ENCODE measurements at regions not wholly inside any gene's neighbourhood (a gene's known extent, or its start where the extent isn't known, plus 50 kb on each side); places are given as distances from the start of the nearest gene placed in this dataset.

DNA sequence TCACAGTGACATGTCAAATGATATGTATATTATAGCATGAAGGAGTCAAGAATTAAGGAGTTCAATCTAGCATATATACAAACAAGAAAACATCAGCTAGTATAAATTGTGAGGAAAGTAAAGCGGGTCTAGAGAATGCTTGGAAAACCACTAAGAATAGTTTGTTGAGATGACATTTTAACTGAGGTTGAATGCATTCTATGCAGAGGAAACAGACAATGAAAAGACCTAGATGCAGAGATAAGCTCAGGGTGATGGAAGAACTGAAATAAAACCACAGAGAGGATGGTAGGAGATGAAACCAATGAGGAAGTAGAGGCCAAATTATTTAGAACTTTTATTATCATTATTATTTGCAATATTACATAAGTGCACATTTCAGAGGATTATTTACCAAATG, 803.6 kb upstream of the FANCL start:
- DNase-seq (ENCODE audit: low read depth) = no peak

GRCh38 chr2:59041139-59041538, 800.0 kb upstream of the FANCL start:
- TF ChIP-seq, protein P1, sequence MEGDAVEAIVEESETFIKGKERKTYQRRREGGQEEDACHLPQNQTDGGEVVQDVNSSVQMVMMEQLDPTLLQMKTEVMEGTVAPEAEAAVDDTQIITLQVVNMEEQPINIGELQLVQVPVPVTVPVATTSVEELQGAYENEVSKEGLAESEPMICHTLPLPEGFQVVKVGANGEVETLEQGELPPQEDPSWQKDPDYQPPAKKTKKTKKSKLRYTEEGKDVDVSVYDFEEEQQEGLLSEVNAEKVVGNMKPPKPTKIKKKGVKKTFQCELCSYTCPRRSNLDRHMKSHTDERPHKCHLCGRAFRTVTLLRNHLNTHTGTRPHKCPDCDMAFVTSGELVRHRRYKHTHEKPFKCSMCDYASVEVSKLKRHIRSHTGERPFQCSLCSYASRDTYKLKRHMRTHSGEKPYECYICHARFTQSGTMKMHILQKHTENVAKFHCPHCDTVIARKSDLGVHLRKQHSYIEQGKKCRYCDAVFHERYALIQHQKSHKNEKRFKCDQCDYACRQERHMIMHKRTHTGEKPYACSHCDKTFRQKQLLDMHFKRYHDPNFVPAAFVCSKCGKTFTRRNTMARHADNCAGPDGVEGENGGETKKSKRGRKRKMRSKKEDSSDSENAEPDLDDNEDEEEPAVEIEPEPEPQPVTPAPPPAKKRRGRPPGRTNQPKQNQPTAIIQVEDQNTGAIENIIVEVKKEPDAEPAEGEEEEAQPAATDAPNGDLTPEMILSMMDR (IDR thresholded peaks at IDR 0.05; ENCODE audit: low read depth, low read length, missing control alignments) = no peak
- no peak for DNase-seq (ENCODE audit: low read depth)
- no peak overlapping the region for H3K4me3 ChIP-seq (ENCODE audit: low read depth, low read length)

More for the DNA sequence above, 803.6 kb upstream of the FANCL start:
- no peak overlapping the region for H3K4me3 ChIP-seq (ENCODE audit: low read depth, low read length)
- TF ChIP-seq, protein P1 (IDR thresholded peaks at IDR 0.05; ENCODE audit: low read depth, low read length, missing control alignments) = no peak

DNA sequence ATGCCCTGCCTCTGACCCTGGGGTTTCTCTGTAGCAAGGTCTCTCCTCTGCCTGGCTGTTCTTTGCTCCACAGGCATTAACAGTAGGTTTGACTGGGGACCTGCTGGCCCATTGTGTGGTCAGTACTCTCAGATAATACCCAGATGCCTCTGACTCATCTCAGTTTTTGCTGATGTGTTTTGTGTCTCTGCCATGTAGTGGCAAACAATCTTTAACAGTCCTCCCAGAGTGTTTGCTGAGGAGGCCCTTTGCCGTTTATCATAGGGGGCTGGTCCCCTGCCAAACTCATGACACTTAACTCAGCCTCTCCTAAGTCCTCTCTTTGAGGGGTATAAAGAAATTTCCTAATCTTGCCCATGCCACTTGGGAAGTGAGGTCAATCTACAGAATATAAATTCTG, 793.7 kb upstream of the FANCL start:
- no peak for DNase-seq (ENCODE audit: low read depth)
- TF ChIP-seq, protein P1 (IDR thresholded peaks at IDR 0.05; ENCODE audit: low read depth, low read length, missing control alignments) = no peak
- no peak overlapping the region for H3K4me3 ChIP-seq (ENCODE audit: low read depth, low read length)

DNA sequence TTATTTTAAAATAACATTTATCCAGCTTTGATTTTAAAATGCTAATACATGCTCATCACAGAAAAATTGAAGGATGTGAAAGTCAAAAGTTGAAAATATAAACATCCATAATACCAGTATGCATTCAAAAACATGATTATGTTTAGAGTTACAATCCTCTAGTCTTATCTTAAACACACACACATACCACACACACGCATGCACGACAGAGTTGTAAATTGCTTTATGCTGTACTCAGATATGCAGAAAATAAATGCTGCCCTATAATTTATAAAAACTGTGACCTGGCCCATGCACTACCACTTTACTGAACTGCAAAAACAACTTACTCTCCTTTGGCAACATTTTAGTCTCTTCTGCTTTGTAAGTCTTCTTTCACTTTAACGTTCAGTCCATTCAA, 793.0 kb upstream of the FANCL start:
- no peak for DNase-seq (ENCODE audit: low read depth)
- TF ChIP-seq, protein P1 (IDR thresholded peaks at IDR 0.05; ENCODE audit: low read depth, low read length, missing control alignments) = no peak

GRCh38 chr2:59033661-59034060, 792.5 kb upstream of the FANCL start:
- DNase-seq (ENCODE audit: low read depth) = no peak
- no peak overlapping the region for H3K4me3 ChIP-seq (ENCODE audit: low read depth, low read length)
- TF ChIP-seq, protein P1 (IDR thresholded peaks at IDR 0.05; ENCODE audit: low read depth, low read length, missing control alignments) = no peak

More for the DNA sequence above, 793.0 kb upstream of the FANCL start:
- no peak overlapping the region for H3K4me3 ChIP-seq (ENCODE audit: low read depth, low read length)

- TF ChIP-seq, protein P1 (IDR thresholded peaks at IDR 0.05; ENCODE audit: low read depth, low read length, missing control alignments) = no peak
- H3K4me3 ChIP-seq (ENCODE audit: low read depth, low read length) = no peak overlapping the region
- DNase-seq (ENCODE audit: low read depth) = no peak
Observed at GRCh38 chr2:59032499-59032898, 791.4 kb upstream of the FANCL start.

- H3K4me3 ChIP-seq (ENCODE audit: low read depth, low read length) = no peak overlapping the region
- TF ChIP-seq, protein P1 (IDR thresholded peaks at IDR 0.05; ENCODE audit: low read depth, low read length, missing control alignments) = no peak
- DNase-seq (ENCODE audit: low read depth) = no peak
Observed at GRCh38 chr2:59029058-59029457, 787.9 kb upstream of the FANCL start.
